Spleen (tissue), 7 donors: ENCODE measurements at regions not wholly inside any gene's neighbourhood (a gene's known extent, or its start where the extent isn't known, plus 50 kb on each side); places are given as distances from the start of the nearest gene placed in this dataset.

Experiments used
- POLR2AphosphoS5 ChIP-seq, 3 donors: sonication (generic); formaldehyde crosslinking; IDR thresholded peaks; one replicate each; pipeline ENCODE4 v1.5.1; 2017; ENCODE audit warnings: antibody characterized with exemption in 3 of 3
- TF ChIP-seq, protein P1 (sequence below), 11 experiments: fragments of 200-600 bp in 7 of 11; fragments of 450-650 bp in 4 of 11; sonication (generic) in 4 of 11; IDR thresholded peaks in 8 of 11; conservative IDR thresholded peaks in 3 of 11; 1 replicate in 7 of 11; 2 replicates in 4 of 11; pipeline versions ENCODE4 v1.4.0 to v1.8.0; 2016 to 2021; ENCODE audit warnings: antibody characterized with exemption in 11 of 11, inconsistent platforms in 4 of 11, mild to moderate bottlenecking in 1 of 11
- donor health status: DM: no; HTN: no; CAD: no; lungs with moderate emphysema.
- donor health status: DM: no; HTN: no; CAD: no.
- donor health status: DM: no; HTN: no; CAD: no.

DNA sequence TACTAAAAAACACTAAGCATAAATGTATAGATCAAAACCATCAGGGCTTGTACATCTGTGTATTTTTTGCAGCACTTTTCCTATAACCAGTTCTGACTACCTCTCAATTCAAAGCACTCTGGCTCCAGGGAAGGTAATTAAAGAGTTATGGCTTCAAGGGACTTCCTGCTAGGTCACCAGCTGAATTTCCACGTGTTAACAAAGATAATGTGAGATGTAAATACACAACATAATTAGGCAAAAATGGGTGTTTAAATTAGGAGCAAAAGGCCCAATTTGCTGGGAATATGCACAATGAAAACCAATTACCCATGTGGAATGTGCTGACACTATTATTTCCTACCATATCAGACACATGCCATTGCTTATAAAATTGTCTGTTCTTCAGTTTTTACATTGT lies 513.4 kb upstream of the FLRT2 start:
- no peak for TF ChIP-seq POLR2AphosphoS5 (IDR thresholded peaks at IDR 0.05)
- TF ChIP-seq, protein P1, sequence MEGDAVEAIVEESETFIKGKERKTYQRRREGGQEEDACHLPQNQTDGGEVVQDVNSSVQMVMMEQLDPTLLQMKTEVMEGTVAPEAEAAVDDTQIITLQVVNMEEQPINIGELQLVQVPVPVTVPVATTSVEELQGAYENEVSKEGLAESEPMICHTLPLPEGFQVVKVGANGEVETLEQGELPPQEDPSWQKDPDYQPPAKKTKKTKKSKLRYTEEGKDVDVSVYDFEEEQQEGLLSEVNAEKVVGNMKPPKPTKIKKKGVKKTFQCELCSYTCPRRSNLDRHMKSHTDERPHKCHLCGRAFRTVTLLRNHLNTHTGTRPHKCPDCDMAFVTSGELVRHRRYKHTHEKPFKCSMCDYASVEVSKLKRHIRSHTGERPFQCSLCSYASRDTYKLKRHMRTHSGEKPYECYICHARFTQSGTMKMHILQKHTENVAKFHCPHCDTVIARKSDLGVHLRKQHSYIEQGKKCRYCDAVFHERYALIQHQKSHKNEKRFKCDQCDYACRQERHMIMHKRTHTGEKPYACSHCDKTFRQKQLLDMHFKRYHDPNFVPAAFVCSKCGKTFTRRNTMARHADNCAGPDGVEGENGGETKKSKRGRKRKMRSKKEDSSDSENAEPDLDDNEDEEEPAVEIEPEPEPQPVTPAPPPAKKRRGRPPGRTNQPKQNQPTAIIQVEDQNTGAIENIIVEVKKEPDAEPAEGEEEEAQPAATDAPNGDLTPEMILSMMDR (IDR thresholded peaks at IDR 0.05 in 8 of 11, conservative IDR thresholded peaks at IDR 0.05 in 3 of 11): no peak
